ENCODE measurements at regions not wholly inside any gene's neighbourhood (a gene's known extent, or its start where the extent isn't known, plus 50 kb on each side); places are given as distances from the start of the nearest gene placed in this dataset.
"Not testable (repeated sequence)": the region's sequence is repeated elsewhere in the genome, so short reads cannot be mapped to it uniquely, and the experiment has no call there.

- TF ChIP-seq EP300 (IDR thresholded peaks at IDR 0.05) = no peak
- no peak for TF ChIP-seq POLR2AphosphoS5 (IDR thresholded peaks at IDR 0.05)
- TF ChIP-seq CTCF (IDR thresholded peaks at IDR 0.05) = no peak
- TF ChIP-seq POLR2A (IDR thresholded peaks at IDR 0.05) = no peak
These were observed 231.8 kb downstream of the KCNE4 start for GRCh38 chr2:223283771-223284170.

GRCh38 chr2:223285370-223286265, 233.6 kb downstream of the KCNE4 start:
- TF ChIP-seq POLR2AphosphoS5 (IDR thresholded peaks at IDR 0.05) (no peak), POLR2A (IDR thresholded peaks at IDR 0.05) (no peak), EP300 (IDR thresholded peaks at IDR 0.05) (no peak), CTCF (IDR thresholded peaks at IDR 0.05) (no peak)
- Histone ChIP-seq H3K27me3 (no peaks in the 10 kb centered on the region), H3K9me3 (peaks cover 0 to 2% (median 0%) of the 10 kb centered on the region in 4 donors), H3K27ac (no peak overlapping the region), H3K4me1 (no peaks in the 10 kb centered on the region), H3K4me3 (no peak overlapping the region), H3K36me3 (no peaks in the 10 kb centered on the region)
- 79 to 88% methylated on average over 6 of the region's 6 CpGs for WGBS, 2 donors
- DNase-seq = no peak
- intact Hi-C loops (cut with DNase I) = no loop called here

More at GRCh38 chr2:223283771-223284170, 231.8 kb downstream of the KCNE4 start:
- Histone ChIP-seq H3K27ac (no peak overlapping the region), H3K9me3 (peaks cover 0 to 2% (median 0%) of the 10 kb centered on the region in 4 donors), H3K36me3 (no peaks in the 10 kb centered on the region), H3K27me3 (no peaks in the 10 kb centered on the region), H3K4me1 (no peaks in the 10 kb centered on the region), H3K4me3 (no peak overlapping the region)
- no peak for DNase-seq
- intact Hi-C loops (cut with DNase I) = no loop called here

GRCh38 chr2:223294756-223295155, 242.8 kb downstream of the KCNE4 start:
- no peaks in the 10 kb centered on the region for H3K36me3 ChIP-seq
- H3K27ac ChIP-seq = no peak overlapping the region
- no peaks in the 10 kb centered on the region for H3K9me3 ChIP-seq
- DNase-seq = no peak
- intact Hi-C loops (cut with DNase I) = no loop called here
- no peak overlapping the region for H3K4me3 ChIP-seq
- H3K27me3 ChIP-seq = no peaks in the 10 kb centered on the region
- no peak for TF ChIP-seq POLR2A (IDR thresholded peaks at IDR 0.05)
- TF ChIP-seq EP300 (IDR thresholded peaks at IDR 0.05) = no peak
- TF ChIP-seq POLR2AphosphoS5 (IDR thresholded peaks at IDR 0.05) = no peak
- no peaks in the 10 kb centered on the region for H3K4me1 ChIP-seq

DNA sequence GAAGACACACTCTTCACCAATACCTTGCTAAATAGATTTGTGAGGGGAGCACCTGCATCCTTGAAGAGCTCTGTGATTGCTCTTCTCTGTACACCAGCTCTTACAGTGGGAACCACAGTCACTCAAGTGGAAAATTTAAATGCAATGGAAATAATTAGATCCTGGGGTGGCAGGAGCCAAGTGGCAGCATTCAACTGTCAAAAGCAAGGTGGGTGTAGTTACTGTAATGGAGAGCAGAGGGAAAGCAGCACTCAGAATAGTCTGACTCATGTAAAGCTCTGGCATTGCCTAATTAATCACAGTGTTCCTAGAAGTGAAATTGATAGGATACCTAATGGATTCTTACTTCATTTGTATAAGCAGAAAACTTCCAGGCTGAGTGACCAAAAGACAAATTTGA, 245.8 kb downstream of the KCNE4 start:
- no peaks in the 10 kb centered on the region for H3K27me3 ChIP-seq
- H3K36me3 ChIP-seq = no peaks in the 10 kb centered on the region
- no peaks in the 10 kb centered on the region for H3K4me1 ChIP-seq
- DNase-seq = no peak
- H3K4me3 ChIP-seq = no peak overlapping the region
- no peak overlapping the region for H3K27ac ChIP-seq
- no peaks in the 10 kb centered on the region for H3K9me3 ChIP-seq
- TF ChIP-seq EP300 (IDR thresholded peaks at IDR 0.05) (no peak), POLR2AphosphoS5 (IDR thresholded peaks at IDR 0.05) (no peak), POLR2A (IDR thresholded peaks at IDR 0.05) (no peak), CTCF (IDR thresholded peaks at IDR 0.05) (no peak)
- intact Hi-C loops (cut with DNase I) = no loop called here

GRCh38 chr2:223298329-223298728, 246.3 kb downstream of the KCNE4 start:
- H3K27ac ChIP-seq; H3K36me3 ChIP-seq; H3K4me1 ChIP-seq; H3K27me3 ChIP-seq; H3K9me3 ChIP-seq; intact Hi-C loops (cut with DNase I); DNase-seq; H3K4me3 ChIP-seq: not testable (repeated sequence)
- 68 to 74% methylated on average over 4 of the region's 4 CpGs for WGBS, 2 donors

DNA sequence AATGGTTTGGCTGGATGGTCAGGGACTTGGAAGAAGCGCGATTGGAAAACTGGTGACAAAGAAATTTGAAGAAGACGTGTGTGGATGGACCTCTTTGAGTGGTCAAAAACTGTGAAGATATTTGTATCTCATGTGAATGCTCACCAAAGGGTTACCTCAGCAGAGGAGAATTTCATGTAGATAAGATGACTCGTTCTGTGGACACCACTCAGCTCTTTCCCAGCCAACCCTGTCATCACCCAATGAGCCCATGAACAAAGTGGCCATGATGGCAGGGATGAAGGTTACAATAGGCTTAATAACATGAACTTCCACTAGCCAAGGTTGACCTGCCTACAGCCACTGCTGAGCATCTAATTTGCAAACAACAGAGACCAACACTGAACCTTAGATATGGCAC, 248.3 kb downstream of the KCNE4 start:
- WGBS, 2 donors = 91 to 93% methylated on average over 4 of the region's 4 CpGs
- intact Hi-C loops (cut with DNase I) = no loop called here
- no peak for DNase-seq
- Histone ChIP-seq H3K27me3 (no peaks in the 10 kb centered on the region), H3K4me3 (no peak overlapping the region), H3K4me1 (no peaks in the 10 kb centered on the region), H3K27ac (no peak overlapping the region), H3K36me3 (no peaks in the 10 kb centered on the region), H3K9me3 (no peaks in the 10 kb centered on the region)
- TF ChIP-seq POLR2AphosphoS5 (IDR thresholded peaks at IDR 0.05) = no peak
- no peak for TF ChIP-seq CTCF (IDR thresholded peaks at IDR 0.05)
- TF ChIP-seq EP300 (IDR thresholded peaks at IDR 0.05) = no peak
- no peak for TF ChIP-seq POLR2A (IDR thresholded peaks at IDR 0.05)
